ENCODE measurements at regions not wholly inside any gene's neighbourhood (a gene's known extent, or its start where the extent isn't known, plus 50 kb on each side); places are given as distances from the start of the nearest gene placed in this dataset.

GRCh38 chr4:73685052-73685451, 55.3 kb upstream of the CXCL8 start:
- no peaks in the 10 kb centered on the region for H3K27me3 ChIP-seq
- peaks cover 13 to 19% of the 10 kb centered on the region in 2 experiments for H3K4me1 ChIP-seq (ENCODE audit: control insufficient read depth in 1 of 2, insufficient read depth in 1 of 2, low read depth in 1 of 2, low read length in 1 of 2)
- no peak overlapping the region for H3K4me3 ChIP-seq (ENCODE audit: low read depth in 1 of 2, low read length in 1 of 2)
- H3K36me3 ChIP-seq: no peaks in the 10 kb centered on the region
- TF ChIP-seq CTCF (IDR thresholded peaks at IDR 0.05): no peak
- H3K27ac ChIP-seq: no peak overlapping the region
- H3K9me3 ChIP-seq: no peaks in the 10 kb centered on the region

DNA sequence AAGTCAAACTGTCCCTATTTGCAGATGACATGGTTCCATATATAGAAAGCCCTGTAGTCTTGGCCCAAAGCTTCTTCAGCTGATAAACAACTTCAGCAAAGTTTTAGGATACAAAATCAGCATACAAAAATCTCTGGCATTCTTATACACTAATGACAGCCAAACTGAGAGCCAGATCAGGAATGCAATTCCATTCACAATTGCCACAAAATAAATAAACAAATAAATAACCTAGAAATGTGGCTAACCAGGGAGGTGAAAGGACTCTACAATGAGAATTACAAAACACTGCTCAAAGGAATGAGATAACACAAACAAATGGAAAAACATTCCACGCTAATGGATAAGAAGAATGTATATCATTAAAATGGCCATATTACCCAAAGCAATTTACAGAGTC, 52.9 kb upstream of the CXCL8 start:
- TF ChIP-seq CTCF (IDR thresholded peaks at IDR 0.05): no peak
- H3K9me3 ChIP-seq: no peaks in the 10 kb centered on the region

DNA sequence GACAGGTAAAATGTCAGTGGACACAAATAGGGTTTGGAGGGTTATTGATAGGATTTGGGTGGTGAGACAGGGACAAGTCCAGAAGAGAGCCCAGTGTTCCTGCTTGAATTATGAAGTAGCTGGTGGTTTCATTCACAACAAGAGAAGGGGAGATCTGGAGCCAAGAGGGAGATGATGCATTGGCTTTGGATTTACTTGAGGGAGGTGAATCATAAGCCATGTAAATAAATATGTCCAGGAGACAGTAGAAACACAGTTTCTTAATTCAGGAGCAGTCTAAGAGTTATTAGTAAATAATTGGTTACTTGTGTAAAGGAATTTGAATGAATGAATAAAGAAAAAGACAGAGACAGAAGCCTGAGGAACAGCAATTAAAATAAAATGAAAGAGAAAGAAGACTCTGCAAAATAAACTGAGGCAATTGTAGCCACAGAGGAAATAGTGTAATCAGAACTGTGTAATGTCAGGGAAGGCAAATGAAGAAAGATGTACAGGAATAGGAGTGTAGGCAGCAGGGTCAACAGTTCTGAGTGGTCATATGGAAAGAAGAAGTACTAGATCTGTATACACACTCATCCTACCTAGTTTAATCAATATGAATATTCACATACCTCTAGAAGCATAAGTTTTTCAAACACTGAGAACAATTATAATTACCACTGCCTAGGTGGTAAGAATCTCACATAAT, 50.2 kb upstream of the CXCL8 start:
- no peak for TF ChIP-seq CTCF (IDR thresholded peaks at IDR 0.05)
- H3K36me3 ChIP-seq: no peaks in the 10 kb centered on the region
- peak overlapping the region; percentile 72 for H3K27ac ChIP-seq
- H3K4me3 ChIP-seq (ENCODE audit: low read depth in 1 of 2, low read length in 1 of 2): no peak overlapping the region
- H3K4me1 ChIP-seq (ENCODE audit: control insufficient read depth in 1 of 2, insufficient read depth in 1 of 2, low read depth in 1 of 2, low read length in 1 of 2): peaks cover 14 to 16% of the 10 kb centered on the region in 2 experiments
- H3K27me3 ChIP-seq: no peaks in the 10 kb centered on the region
- H3K9me3 ChIP-seq: no peaks in the 10 kb centered on the region

More for the DNA sequence above, 52.9 kb upstream of the CXCL8 start:
- no peaks in the 10 kb centered on the region for H3K36me3 ChIP-seq
- peaks cover 22 to 26% of the 10 kb centered on the region in 2 experiments for H3K4me1 ChIP-seq (ENCODE audit: control insufficient read depth in 1 of 2, insufficient read depth in 1 of 2, low read depth in 1 of 2, low read length in 1 of 2)
- H3K4me3 ChIP-seq (ENCODE audit: low read depth in 1 of 2, low read length in 1 of 2): no peak overlapping the region
- no peak overlapping the region for H3K27ac ChIP-seq
- H3K27me3 ChIP-seq: no peaks in the 10 kb centered on the region

Data from neutrophil (primary cell).